ENCODE measurements at regions not wholly inside any gene's neighbourhood (a gene's known extent, or its start where the extent isn't known, plus 50 kb on each side); places are given as distances from the start of the nearest gene placed in this dataset.
"Not testable (repeated sequence)": the region's sequence is repeated elsewhere in the genome, so short reads cannot be mapped to it uniquely, and the experiment has no call there.

DNA sequence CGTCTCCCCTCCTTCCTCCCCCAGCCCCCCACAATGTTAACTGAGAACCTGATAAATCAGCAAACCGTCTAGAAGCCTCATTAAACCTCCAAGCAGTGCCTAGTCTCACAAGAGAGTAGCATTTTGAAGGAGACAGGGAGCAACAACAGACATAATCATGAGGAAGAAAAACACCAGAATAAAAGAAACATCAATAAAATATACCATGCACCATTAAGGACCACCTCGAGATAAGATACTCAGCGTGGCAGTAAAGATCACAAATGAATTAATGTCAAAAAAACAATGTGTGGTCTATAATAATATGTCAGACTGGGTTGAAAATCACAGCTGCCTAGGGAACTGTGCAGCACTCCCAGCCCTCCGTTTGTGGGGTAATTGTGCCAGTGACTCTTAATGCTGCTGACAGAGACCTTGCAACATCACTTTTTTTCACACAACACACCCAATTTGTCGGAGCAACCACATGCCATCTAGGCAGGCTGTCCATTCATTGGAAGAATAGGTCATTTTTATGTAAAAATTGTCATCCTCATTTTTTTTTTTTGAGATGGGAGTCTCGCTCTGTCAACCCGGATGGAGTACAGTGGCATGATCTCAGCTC is 450.8 kb upstream of the WWC1 start:
- no peak for DNase-seq

DNA sequence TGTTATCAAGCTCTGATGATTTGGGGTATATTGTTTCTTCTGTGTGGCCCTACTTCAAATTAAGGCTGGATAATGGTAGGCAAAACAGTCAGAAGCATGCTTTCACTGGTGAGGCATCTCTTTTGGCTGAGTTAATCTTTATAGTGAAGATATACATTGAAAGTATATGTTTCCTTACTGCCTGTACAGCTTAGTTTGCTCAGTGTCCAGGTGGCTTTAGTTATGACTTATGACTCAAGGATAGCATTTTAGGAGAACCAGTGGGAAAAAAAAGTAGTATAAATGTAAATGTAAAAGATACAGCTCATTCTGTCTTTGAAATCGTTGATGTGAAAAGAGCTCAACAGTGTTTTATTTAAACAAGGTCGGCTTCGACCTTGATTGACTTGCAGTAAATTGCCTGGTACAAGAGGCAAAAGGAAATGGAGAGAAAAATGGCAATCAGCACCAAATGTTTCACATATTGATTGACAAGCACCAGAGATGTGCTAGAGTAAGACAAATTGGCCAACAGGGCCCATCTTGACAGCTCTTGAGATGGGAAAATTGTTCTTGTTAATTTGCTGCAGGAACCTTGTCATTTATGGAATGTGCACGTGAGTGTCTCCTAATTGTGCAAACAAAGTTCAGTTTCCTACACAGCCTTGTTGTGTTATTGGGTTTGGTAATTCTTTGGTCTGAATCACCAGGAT is 447.4 kb upstream of the WWC1 start:
- DNase-seq: no peak

DNA sequence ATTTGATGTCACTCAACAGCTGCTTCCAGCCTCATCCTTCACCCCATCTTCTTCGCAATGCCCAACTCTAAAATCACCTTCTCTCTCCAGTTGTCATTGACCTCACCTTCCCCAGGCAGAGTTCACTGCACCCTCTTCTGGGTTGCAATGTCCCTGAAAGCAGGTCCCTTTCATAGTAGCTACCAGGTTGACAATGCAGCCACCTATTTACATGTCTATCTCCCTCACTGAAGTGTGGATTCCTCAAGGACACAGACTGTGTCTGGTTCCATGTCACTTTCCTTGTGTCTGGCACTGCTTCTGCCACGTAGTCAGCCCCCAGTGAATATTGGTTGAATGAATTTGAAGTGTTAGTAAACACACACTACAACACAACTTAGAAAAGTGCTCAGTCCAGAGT is 445.5 kb upstream of the WWC1 start:
- no peak for DNase-seq

DNA sequence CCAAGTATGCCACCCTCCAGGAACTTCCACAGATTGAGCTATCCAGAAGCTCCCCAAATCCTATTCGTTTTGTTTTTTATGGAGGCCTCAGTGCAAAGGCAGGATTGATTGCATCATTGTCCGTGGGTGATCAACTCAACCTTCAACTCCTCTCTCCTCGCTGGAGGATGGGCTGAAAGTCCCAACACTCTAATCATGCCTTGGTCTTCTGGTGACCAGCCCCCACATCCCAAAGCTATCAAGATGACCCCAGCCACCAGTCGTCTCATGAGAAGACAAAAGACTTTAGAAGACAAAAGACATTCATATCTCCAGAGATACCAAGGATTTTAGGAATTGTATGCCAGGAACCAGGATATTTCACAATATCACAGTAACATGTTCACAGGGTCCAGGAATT is 441.6 kb upstream of the WWC1 start:
- DNase-seq: no peak

DNA sequence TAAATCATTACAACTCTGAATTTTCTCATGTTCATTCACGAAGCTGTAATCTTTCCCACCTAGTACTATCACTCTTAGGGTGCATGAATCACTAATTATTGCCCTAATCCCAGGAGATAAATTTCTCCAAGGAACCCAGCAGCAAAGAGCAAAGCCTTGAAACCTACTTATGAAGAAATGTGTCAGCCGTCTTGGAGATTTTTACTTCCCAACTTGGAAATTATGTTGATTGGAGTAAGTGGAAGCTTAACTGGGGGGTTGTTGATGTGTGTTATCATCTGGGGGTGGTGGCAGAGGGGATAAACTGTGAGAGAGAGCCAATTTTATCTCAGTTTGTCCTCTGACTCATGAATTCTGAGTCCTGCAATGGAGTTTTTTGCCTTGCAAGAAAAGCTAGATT is 440.5 kb upstream of the WWC1 start:
- DNase-seq: no peak

DNA sequence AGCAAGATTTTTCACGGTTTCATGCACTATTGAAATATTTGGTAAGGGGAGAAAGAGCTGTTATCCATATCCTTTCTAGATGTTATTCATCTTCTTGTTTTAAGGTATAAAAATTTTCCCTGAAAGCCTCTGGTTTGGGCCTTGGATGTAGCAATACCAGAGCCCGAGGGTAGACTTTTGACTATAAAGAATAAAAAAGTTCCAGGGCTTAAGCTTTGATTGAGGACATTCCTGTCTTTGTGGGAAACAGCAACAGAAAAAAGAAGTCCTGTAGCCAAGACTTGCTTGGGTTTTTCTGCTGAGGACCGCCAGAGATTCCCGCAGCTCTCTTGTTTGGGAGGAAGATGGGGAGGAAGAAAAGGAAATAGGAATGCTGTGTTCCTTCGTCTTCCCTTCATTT is 440.0 kb upstream of the WWC1 start:
- DNase-seq: no peak

DNA sequence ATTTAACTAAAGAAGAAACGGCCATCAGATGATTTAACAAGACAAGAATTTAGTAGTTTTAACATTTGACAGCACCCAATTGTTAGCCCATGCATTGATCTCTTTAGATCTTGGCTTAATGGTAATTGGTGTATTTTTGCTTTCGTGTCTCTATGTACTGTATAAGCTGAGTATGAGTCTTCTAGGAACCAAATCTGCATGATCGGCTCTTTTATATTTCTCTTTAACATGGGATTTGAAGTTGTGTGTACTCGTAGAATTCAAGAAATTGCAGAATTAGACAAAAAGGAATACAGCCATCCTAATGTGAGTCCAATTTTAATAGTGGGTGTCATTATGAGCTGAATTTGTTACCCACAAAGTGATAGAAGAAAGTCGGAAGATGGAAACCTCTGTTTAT is 438.9 kb upstream of the WWC1 start:
- no peak for DNase-seq

DNA sequence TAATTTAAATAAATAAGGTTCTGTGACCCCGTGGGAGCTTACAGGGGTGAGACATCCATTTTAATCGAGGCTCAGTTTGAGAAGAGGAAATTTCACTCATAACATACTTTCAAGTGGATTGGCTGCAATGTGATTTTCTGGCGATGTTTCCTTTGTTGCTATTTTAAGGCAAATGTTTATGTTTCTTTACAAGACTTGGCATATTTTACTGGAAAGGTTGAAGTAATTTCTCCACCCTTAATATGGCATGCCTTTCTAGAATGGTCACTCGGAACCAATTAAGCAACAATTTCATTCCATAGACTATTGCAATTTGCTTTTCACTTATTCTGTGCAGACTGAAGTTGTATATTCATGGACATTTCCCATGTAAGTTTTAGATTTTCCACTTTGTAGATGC is 438.0 kb upstream of the WWC1 start:
- DNase-seq: no peak

DNA sequence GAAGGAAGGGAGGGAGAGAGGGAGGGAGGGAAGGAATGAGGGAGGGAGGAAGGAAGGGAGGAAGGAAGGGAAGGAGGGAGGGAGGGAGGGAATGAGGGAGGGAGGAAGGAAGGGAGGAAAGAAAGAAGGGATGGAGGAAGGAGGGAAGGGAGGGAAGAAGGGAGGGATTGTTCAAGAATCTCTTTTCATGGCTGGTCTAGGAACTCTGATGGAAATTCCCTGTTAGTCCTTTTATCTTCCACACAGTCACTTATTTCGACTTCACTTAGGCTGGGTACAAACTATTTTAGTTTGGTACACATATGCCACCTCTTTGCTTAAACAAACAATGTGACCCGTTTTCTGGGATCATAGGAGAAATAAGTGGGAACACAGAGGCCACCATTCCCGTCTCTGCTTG is 435.6 kb upstream of the WWC1 start:
- no peak for DNase-seq

DNA sequence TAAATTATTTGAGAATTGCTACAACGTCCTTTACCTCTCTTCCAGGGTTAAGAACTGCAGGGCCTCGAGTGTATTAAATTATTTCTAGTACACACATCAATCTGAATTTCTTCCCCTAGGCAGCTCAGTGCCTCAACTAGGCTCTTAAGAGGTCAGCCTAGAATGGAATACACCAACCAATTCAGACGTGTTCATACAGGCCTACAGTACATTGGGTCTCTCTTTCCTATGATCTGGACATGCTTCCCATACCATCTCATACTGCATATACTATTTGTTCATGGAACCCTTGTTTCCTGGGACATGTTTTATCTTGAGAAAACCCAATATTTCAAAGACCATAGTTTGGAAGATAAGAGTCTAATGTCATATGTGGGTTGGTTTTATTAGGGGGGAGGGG is 434.1 kb upstream of the WWC1 start:
- DNase-seq: no peak

DNA sequence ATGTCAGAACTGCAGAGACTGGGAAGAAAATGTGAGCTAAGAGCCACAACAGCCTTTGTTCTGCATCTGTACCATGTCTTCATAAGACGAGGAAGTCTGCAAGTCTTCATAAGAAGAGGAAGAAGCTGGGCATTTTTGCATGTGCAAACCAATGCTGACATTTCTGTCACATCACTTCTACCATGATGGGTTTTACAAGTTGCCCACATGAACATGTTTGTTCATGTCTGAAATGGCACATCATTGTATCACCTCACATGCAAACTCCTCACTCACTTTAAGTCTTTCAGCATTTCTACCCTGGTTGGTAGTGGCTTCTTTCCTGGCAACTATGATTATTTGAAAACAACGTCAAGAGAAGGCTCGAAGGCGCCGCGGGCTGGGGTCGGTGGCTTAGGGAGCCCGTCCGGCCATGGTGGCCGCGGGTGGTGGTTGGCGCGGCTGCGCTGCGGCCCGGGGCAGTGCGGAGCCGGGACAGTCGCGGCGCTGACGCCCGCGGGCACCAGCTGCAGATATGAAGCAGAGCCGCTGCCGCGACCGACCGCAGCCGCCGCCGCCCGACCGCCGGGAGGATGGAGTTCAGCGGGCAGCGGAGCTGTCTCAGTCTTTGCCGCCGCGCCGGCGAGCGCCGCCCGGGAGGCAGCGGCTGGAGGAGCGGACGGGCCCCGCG is 433.1 kb upstream of the WWC1 start:
- DNase-seq: not testable (repeated sequence)

DNA sequence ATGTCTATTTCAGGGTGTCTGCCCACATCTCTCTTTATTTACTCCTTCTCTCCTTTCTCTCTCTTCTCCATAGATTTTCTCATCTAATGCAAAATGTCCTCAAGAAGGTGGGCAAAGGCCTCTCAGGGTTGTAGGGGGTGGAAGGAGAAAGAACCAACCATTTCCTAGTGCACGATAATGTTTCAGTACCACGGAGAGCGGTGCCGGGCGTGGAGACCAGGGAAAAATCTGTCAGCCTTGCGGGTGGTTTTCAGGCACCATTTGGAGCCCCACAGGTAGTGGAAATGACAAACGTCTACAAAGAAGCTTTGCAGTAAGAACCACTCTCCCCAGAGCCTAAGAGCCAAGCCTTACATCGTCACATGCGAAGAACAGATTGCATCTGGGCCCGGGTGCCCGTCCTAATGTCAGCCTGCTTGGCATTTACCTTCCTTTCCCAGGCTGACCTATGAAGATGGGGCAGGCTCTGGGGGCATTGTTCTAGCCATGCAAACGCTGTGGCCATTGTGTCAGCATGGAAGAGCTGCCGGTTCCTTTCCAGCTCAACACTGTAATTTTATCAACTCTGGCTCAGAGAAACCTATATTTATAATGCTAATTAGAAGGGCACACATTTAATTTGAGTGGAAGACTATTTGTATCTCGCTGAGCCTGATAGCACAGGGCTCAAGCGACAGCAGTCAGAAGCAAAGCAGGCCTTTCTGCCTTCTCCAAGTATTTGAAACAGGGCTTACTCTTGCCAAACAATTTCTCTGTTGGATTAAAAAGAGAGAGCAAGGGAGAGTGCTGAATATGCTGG is 430.1 kb upstream of the WWC1 start:
- DNase-seq: no peak

DNA sequence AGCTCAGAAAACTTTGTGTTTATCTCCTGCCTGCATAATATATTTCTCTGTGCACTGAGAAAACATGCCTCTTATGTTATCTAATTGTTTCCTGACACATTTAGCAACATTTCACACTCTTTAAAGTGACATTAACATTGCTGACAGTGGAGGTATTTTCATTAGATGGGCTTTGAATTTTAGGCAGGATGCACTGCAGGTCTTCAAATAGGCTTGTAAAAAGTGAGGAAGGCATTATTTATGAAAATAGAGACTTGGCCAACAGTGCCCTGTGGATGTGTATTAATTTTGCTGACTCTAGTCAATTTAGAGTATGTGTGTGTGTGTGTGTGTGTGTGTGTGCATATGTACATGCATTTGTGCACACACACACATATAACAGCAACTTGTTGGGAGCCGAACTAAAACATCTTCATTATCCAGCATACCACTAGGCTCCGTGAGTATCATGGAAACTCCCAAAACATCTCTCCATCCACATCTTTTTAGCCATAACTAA is 429.5 kb upstream of the WWC1 start:
- DNase-seq: no peak

DNA sequence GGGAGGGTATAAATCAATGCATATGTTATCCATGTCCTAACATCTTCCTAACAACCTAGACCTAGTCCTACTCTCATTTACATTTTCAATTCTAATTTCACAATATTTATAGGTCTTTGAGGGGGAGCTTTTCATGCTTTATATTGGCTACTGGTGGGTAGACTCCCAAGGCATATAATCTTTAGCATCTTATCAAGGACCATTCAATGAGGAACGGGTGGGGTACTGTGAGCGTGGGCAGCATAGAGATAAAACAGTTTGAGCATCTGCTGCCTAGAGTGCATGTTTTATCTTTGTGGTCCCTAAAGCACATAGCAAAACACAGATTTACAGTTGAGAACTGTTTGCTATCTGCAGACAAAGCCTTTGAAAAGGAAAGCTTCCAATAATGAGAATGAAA is 427.6 kb upstream of the WWC1 start:
- DNase-seq: no peak

DNA sequence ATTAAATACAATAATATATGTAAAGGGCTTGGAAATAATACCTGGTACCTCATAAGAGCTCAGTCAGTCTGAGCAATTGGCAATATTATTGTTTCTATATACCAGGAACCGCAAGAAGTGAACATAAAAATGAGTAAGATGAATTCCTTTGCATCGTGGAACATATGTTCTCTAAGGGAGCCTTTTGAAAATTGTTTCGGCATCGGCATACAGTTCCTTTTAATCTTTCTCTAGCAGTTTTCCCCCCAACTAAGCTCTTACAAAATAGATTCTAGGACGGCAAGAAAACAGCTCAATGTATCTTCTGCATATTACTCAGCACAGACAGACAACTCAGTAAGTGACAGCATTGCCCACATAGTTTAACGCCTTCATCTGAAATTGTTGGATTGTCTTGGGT is 426.6 kb upstream of the WWC1 start:
- DNase-seq: no peak

DNA sequence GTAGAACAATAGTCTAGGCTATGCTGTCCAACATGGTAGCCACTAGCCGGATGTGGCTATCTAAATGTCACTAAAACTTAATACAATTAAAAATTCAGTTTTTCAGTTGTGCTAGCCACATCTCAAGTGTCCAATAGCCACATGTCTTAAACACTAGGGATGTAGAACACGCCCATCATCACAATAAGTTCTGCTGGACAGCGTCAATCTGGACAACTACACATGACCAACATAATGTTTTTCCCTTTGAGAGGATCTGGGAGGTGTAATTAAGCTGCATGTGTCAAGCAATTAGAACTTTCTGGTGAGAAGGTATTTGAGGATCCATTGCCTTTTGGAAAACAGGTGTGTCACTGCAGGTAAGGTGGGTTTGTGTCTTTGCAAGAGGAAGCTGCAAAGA is 424.6 kb upstream of the WWC1 start:
- DNase-seq: no peak

DNA sequence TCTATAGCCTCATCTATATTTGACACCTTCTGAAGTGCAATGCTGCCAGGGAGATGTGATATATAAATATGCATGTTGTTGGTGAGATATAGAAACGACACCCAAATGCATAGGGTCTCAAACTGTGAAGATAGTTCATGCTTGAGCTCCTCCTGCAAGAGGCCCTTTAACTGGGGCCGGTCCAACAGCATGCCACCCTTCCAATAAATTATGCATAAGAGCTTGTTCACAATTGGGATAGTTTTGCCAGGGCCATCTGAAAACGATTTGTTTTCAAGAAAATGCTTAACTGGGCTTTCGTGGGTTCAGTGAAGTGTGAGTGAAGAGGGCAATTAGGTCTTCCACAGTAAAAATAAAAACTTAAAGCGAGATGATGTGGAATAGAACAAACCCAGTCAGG is 424.2 kb upstream of the WWC1 start:
- no peak for DNase-seq

DNA sequence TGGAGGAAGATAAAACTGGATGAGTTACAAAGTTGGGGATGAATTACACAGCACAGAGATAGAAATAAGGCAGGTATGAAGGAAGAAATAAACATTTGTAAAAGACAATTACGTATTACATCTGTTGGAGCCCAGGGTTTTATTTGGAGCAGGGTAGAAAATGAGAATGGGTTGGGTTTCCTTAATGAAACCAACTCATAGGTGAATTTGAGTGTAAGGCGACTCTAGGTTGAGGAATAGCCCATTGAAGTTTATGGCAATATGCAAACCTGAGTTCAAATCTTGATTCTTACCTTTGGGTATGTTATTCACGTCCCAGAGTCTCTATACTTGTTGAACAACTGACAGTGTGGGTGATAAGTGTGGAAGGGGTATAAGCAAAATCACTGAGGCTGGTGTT is 422.3 kb upstream of the WWC1 start:
- no peak for DNase-seq

DNA sequence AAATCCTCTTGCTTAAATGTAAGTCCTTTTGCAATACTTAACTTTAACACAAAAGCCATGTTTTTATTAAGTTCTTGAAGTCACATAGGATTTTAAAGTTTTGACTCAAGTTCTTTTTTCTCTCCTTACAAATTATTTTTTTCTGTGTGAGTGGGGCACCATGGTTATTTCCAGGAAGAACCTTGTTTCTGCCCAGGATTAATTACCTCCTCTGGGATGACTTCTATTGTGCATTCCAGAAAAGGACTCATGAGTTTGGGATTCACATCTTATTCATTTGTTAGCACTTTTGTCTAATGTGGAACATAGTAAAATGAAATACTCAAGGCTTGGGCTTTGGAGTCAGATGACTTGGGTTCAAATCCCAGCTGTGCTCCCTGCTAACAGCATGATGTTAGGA is 421.4 kb upstream of the WWC1 start:
- no peak for DNase-seq

DNA sequence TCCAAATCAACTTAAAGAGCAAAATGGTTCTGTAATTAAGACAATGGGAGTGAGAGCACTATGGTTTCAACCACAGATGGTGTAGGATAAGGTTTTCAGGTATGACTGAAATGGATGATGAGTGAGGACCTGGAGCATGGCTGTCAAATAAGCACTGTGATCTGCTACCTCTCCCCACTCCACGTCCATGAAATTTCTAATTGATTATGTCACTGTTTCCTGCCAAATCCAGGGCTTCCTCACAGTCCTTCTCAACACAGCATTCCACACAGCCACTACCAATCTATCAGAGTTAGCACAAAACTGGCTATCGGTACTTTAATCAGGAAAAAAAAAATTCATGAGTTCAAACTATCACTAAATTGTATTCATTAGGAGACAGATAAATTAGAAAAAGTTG is 420.4 kb upstream of the WWC1 start:
- DNase-seq: no peak

DNA sequence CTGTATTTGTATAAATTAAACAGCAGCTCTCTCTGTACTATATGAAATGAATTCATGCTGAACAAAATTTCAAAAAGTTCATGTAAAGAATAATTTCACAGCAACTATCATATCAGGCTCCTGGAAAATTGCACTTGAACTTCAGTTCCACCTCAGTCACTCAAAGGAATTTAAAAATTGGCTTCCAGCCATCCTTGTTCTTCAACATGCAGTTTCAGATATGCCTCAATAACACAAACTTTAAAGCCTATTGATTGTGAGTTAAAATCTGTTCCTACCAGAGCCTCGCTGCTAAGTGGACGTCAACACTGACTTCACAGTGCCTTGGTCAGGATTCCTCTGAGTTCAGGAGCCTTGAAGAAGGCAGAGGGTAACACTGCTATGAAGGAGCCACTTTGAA is 418.7 kb upstream of the WWC1 start:
- DNase-seq: no peak

DNA sequence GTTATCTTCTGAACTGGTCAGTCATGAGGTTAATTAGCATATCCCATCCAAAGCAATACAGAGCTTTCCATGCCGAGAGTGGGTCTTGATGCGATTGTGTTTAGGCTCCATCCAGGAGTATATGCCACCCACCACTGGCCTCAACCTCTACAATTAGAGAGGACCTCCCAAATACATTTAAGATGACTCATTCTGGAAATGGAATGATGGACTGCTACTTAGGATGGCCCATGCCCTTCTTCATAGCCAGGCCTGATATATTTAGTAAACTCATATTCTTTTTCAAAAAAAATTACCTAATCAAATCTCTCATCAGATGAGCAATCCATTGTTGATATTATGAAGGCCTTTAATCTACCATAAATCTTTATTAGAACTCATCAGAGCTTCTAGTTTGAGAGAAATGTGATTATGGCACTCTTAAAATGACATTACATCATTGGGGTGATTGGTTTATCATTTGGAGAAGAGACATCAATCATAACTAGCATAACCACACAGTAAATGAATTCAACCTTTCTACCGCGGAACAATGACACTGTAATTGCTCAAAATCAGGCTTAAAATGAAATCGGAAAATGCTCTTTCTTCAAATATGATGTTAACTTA is 414.2 kb upstream of the WWC1 start:
- DNase-seq: no peak

DNA sequence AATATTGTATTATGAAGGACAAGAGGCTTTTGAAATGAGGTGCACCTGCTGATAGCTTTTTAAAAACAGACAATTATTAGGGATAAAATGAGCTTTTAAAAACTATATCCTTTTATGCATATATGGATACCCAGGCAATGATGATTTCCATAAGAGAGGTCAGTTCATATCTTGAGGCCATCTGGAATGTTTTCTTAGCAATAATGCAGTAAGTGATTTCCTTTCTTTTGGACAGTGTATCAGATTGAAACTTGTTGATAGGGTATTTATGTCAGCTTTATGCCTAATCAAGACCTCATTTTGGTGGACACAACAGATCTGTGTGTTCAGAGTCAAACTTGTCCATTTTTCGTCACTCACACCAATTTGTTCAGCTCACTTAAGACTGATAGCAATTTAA is 413.5 kb upstream of the WWC1 start:
- DNase-seq: no peak
